Endothelial cell of umbilical vein (primary cell): ENCODE measurements at regions not wholly inside any gene's neighbourhood (a gene's known extent, or its start where the extent isn't known, plus 50 kb on each side); places are given as distances from the start of the nearest gene placed in this dataset.
"Not testable (repeated sequence)": the region's sequence is repeated elsewhere in the genome, so short reads cannot be mapped to it uniquely, and the experiment has no call there.

Experiments
- EZH2 ChIP-seq: IDR thresholded peaks from 2 replicates; pipeline ENCODE4 v1.6.1; 2012; ENCODE audit warnings: borderline replicate concordance, low read depth, mild to moderate bottlenecking, moderate library complexity, low read length, inconsistent platforms; ENCODE audit not compliant: severe bottlenecking
- FOS ChIP-seq: IDR thresholded peaks from 2 replicates; pipeline ENCODE4 v1.6.1; 2011; ENCODE audit warnings: mild to moderate bottlenecking, low read length, moderate library complexity, borderline replicate concordance; ENCODE audit not compliant: insufficient read depth
- JUN ChIP-seq: IDR thresholded peaks from 2 replicates; pipeline ENCODE4 v1.6.1; 2011; ENCODE audit warnings: borderline replicate concordance, low read depth; ENCODE audit not compliant: insufficient read length, insufficient read depth
- MYC ChIP-seq: IDR thresholded peaks from one replicate; pipeline ENCODE4 v1.6.1; 2011; ENCODE audit warnings: mild to moderate bottlenecking, low read depth, low read length
- POLR2A ChIP-seq: IDR thresholded peaks from 2 replicates; pipeline ENCODE4 v1.6.1; 2012; ENCODE audit warnings: low read depth, mild to moderate bottlenecking, control low read depth, low read length
- POLR2AphosphoS5 ChIP-seq: IDR thresholded peaks from 2 replicates; pipeline ENCODE4 v1.6.1; 2012; ENCODE audit warnings: low read depth, mild to moderate bottlenecking, control low read depth, low read length, moderate library complexity; ENCODE audit not compliant: insufficient read depth
- TF ChIP-seq, protein P1 (sequence below), 2 donors: IDR thresholded peaks; 1 replicate in 1 of 2; 2 replicates in 1 of 2; pipeline ENCODE4 v1.5.1; 2011; ENCODE audit warnings: low read length in 2 of 2, mild to moderate bottlenecking in 2 of 2, moderate library complexity in 2 of 2, control low read depth in 1 of 2, inconsistent platforms in 1 of 2, low read depth in 1 of 2; ENCODE audit not compliant: insufficient read depth in 1 of 2; ENCODE audit errors: extremely low read depth in 1 of 2
- TF ChIP-seq, protein P2 (sequence below): IDR thresholded peaks from 2 replicates; pipeline ENCODE4 v1.6.1; 2011; ENCODE audit not compliant: insufficient read depth, insufficient read length

DNA sequence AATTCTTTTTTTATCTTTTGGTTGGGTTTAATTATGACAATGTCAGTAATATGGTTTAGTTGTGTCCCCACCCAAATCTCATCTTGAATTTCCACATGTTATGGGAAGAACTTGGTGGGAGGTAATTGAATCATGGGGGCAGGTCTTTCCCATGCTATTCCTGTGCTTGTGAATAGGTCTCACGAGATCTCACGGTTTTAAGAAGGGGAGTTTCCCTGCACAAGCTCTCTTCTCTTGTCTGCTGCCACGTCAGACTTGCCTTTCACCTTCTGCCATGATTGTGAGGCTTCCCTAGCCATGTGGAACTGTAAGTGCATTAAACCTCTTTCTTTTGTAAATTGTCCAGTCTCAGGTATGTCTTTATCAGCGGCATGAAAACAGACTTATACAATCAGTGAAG, 61.7 kb upstream of the IFNE start:
- TF ChIP-seq, protein P1, sequence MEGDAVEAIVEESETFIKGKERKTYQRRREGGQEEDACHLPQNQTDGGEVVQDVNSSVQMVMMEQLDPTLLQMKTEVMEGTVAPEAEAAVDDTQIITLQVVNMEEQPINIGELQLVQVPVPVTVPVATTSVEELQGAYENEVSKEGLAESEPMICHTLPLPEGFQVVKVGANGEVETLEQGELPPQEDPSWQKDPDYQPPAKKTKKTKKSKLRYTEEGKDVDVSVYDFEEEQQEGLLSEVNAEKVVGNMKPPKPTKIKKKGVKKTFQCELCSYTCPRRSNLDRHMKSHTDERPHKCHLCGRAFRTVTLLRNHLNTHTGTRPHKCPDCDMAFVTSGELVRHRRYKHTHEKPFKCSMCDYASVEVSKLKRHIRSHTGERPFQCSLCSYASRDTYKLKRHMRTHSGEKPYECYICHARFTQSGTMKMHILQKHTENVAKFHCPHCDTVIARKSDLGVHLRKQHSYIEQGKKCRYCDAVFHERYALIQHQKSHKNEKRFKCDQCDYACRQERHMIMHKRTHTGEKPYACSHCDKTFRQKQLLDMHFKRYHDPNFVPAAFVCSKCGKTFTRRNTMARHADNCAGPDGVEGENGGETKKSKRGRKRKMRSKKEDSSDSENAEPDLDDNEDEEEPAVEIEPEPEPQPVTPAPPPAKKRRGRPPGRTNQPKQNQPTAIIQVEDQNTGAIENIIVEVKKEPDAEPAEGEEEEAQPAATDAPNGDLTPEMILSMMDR (IDR thresholded peaks at IDR 0.05; ENCODE audit: extremely low read depth in 1 of 2, insufficient read depth in 1 of 2, low read depth in 1 of 2, low read length in 2 of 2): not testable (repeated sequence)
- TF ChIP-seq POLR2AphosphoS5, MYC, FOS, EZH2, POLR2A, JUN: not testable (repeated sequence)
- TF ChIP-seq, protein P2, sequence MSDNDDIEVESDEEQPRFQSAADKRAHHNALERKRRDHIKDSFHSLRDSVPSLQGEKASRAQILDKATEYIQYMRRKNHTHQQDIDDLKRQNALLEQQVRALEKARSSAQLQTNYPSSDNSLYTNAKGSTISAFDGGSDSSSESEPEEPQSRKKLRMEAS: not testable (repeated sequence)
